GM23338 (cell line): ENCODE measurements at regions not wholly inside any gene's neighbourhood (a gene's known extent, or its start where the extent isn't known, plus 50 kb on each side); places are given as distances from the start of the nearest gene placed in this dataset.
A peak's percentile ranks its signal among the peaks of the same experiment; 100 is the strongest.

ENCODE experiments used
- ATAC-seq: fragments of 200-7000 bp; cut with Tn5 transposase; 3 replicates; pipeline ENCODE4 v1.9.1; 2020
- DNase-seq: peaks from one replicate; pipeline ENCODE4 v3.0.0-alpha.2; 2015; ENCODE audit warnings: low spot score
- H2AFZ ChIP-seq: fragments of 200-600 bp; sonication (generic); 2 replicates; pipeline ENCODE4 v1.8.0; 2016; ENCODE audit warnings: antibody characterized with exemption, mild to moderate bottlenecking, moderate library complexity
- H3F3A ChIP-seq: fragments of 200-600 bp; sonication (generic); replicated peaks from 2 replicates; pipeline ENCODE4 v1.8.0; 2017; ENCODE audit warnings: antibody characterized with exemption, mixed run types, low read depth
- H3K27ac ChIP-seq: fragments of 200-600 bp; sonication (generic); 2 replicates; pipeline ENCODE4 v1.6.1; 2016; ENCODE audit warnings: low read depth
- H3K27me3 ChIP-seq: fragments of 200-600 bp; sonication (generic); 2 replicates; pipeline ENCODE4 v1.8.0; 2016; ENCODE audit warnings: mild to moderate bottlenecking, mixed run types, moderate library complexity; ENCODE audit not compliant: insufficient read depth
- H3K36me3 ChIP-seq: fragments of 200-600 bp; sonication (generic); 2 replicates; pipeline ENCODE4 v1.8.0; 2016; ENCODE audit warnings: mild to moderate bottlenecking; ENCODE audit not compliant: insufficient read depth
- H3K4me1 ChIP-seq: fragments of 200-600 bp; sonication (generic); 2 replicates; pipeline ENCODE4 v1.8.0; 2016; ENCODE audit warnings: mild to moderate bottlenecking, moderate library complexity; ENCODE audit not compliant: insufficient read depth
- H3K4me2 ChIP-seq: fragments of 200-600 bp; sonication (generic); 2 replicates; pipeline ENCODE4 v1.7.1; 2017; ENCODE audit warnings: mixed run types
- H3K4me3 ChIP-seq: fragments of 200-600 bp; sonication (generic); 2 replicates; pipeline ENCODE4 v1.6.1; 2016; ENCODE audit warnings: mixed run types
- H3K79me2 ChIP-seq: fragments of 200-600 bp; sonication (generic); replicated peaks from 2 replicates; pipeline ENCODE4 v1.8.0; 2017; ENCODE audit warnings: mild to moderate bottlenecking; ENCODE audit not compliant: insufficient read depth
- H3K9me2 ChIP-seq: fragments of 200-600 bp; sonication (generic); 2 replicates; pipeline ENCODE4 v1.8.0; 2017; ENCODE audit not compliant: insufficient read depth
- H4K20me1 ChIP-seq: fragments of 200-600 bp; sonication (generic); replicated peaks from 2 replicates; pipeline ENCODE4 v1.8.0; 2017; ENCODE audit warnings: mild to moderate bottlenecking; ENCODE audit not compliant: insufficient read depth
- H3K27ac Mint-ChIP-seq: 2 replicates; pipeline ENCODE4 v1.8.0; 2020; ENCODE audit warnings: inconsistent platforms, mild to moderate bottlenecking, moderate library complexity, mixed read lengths
- H3K27me3 Mint-ChIP-seq: 3 replicates; pipeline ENCODE4 v1.8.0; 2022; ENCODE audit warnings: low read depth, mild to moderate bottlenecking, moderate library complexity, mixed read lengths, inconsistent platforms; ENCODE audit not compliant: insufficient read depth, poor library complexity
- H3K36me3 Mint-ChIP-seq: 3 replicates; pipeline ENCODE4 v1.8.0; 2021; ENCODE audit warnings: low read depth, mild to moderate bottlenecking, inconsistent platforms, moderate library complexity, mixed read lengths
- H3K4me1 Mint-ChIP-seq: 3 replicates; pipeline ENCODE4 v1.8.0; 2020; ENCODE audit warnings: mild to moderate bottlenecking, inconsistent platforms, mixed read lengths
- H3K4me3 Mint-ChIP-seq: 3 replicates; pipeline ENCODE4 v1.8.0; 2021; ENCODE audit warnings: moderate library complexity, mild to moderate bottlenecking, inconsistent platforms, mixed read lengths
- H3K9me3 Mint-ChIP-seq: 3 replicates; pipeline ENCODE4 v1.8.0; 2020; ENCODE audit warnings: moderate library complexity, mild to moderate bottlenecking, inconsistent platforms, mixed read lengths
- CREB1 ChIP-seq: fragments of 250-450 bp; sonication (Bioruptor Pico); IDR thresholded peaks from 2 replicates; pipeline ENCODE4 v1.5.0; 2020; ENCODE audit warnings: low read depth, mild to moderate bottlenecking, moderate library complexity
- EZH2phosphoT487 ChIP-seq: fragments of 200-600 bp; sonication (generic); IDR thresholded peaks from one replicate; pipeline ENCODE4 v1.8.1; 2018; ENCODE audit warnings: antibody characterized with exemption; ENCODE audit not compliant: unreplicated experiment
- NANOG ChIP-seq: IDR thresholded peaks from 2 replicates; pipeline ENCODE4 v1.6.1; 2016; ENCODE audit warnings: antibody characterized with exemption, borderline replicate concordance
- POLR2AphosphoS5 ChIP-seq: IDR thresholded peaks from 2 replicates; pipeline ENCODE4 v1.6.1; 2016; ENCODE audit warnings: antibody characterized with exemption, low read depth
- STAT1 ChIP-seq: IDR thresholded peaks from one replicate; pipeline ENCODE4 v1.6.1; 2016; ENCODE audit warnings: antibody characterized with exemption; ENCODE audit not compliant: unreplicated experiment
- ZNF331 ChIP-seq: fragments of 250-450 bp; sonication (Bioruptor Pico); IDR thresholded peaks from 2 replicates; pipeline ENCODE4 v1.5.0; 2020; ENCODE audit warnings: low read depth, mild to moderate bottlenecking, moderate library complexity
- TF ChIP-seq, protein P1 (sequence below): IDR thresholded peaks from one replicate; pipeline ENCODE4 v1.6.1; 2018; ENCODE audit warnings: antibody characterized with exemption; ENCODE audit not compliant: unreplicated experiment
- TF ChIP-seq, protein P2 (sequence below), 2 experiments: fragments of 200-600 bp in 1 of 2; sonication (generic) in 1 of 2; conservative IDR thresholded peaks; 2 replicates each; pipeline versions ENCODE4 v1.5.1 to v1.6.1; 2016 to 2017; ENCODE audit warnings: antibody characterized with exemption in 2 of 2, low read depth in 2 of 2, mild to moderate bottlenecking in 2 of 2, moderate library complexity in 1 of 2
- TF ChIP-seq, protein P3 (sequence below): IDR thresholded peaks from 2 replicates; pipeline ENCODE4 v1.6.1; 2016; ENCODE audit warnings: antibody characterized with exemption

DNA sequence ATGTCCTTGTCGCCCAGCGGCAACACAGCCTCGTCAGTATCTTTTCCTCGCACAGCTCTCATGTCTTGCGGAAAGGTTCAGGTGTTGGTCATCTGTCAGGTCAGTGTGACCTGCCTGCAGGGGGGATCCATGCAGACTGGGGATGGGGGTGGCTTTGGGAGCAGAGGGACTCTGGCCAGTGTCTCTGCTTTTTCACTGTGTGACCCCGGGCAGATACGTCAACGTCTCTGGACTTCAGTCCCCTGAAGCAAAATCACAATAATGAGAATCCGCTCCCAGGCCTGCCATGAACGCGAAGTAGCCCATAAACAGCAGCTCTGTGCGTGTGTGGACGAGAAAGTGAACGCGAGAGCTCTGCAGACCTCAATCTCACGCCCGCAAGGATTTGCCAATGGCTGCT lies 75.7 kb upstream of the FCN1 start:
- Mint-ChIP-seq H3K27ac (no peak overlapping the region), H3K4me3 (no peak overlapping the region), H3K4me1 (peaks cover 7% of the 10 kb centered on the region), H3K9me3 (peaks cover 34% of the 10 kb centered on the region), H3K27me3 (peaks cover 18% of the 10 kb centered on the region), H3K36me3 (peaks cover 16% of the 10 kb centered on the region)
- Histone ChIP-seq H4K20me1 (no peaks in the 10 kb centered on the region), H3K79me2 (no peaks in the 10 kb centered on the region), H3K27ac (no peak overlapping the region), H3K27me3 (no peaks in the 10 kb centered on the region), H3K9me2 (0 out of 2 replicates have a peak, but pooled peaks cover 3% of the 10 kb centered on the region), H3K4me2 (no peak overlapping the region), H3K4me3 (no peak overlapping the region), H3K4me1 (no peaks in the 10 kb centered on the region), H3F3A (no peaks in the 10 kb centered on the region), H3K36me3 (no peaks in the 10 kb centered on the region), H2AFZ (peak overlapping the region; percentile 7; the same call in 1 of the 2 replicates)
- no peak for TF ChIP-seq EZH2phosphoT487
- TF ChIP-seq STAT1 = no peak
- TF ChIP-seq, protein P1, sequence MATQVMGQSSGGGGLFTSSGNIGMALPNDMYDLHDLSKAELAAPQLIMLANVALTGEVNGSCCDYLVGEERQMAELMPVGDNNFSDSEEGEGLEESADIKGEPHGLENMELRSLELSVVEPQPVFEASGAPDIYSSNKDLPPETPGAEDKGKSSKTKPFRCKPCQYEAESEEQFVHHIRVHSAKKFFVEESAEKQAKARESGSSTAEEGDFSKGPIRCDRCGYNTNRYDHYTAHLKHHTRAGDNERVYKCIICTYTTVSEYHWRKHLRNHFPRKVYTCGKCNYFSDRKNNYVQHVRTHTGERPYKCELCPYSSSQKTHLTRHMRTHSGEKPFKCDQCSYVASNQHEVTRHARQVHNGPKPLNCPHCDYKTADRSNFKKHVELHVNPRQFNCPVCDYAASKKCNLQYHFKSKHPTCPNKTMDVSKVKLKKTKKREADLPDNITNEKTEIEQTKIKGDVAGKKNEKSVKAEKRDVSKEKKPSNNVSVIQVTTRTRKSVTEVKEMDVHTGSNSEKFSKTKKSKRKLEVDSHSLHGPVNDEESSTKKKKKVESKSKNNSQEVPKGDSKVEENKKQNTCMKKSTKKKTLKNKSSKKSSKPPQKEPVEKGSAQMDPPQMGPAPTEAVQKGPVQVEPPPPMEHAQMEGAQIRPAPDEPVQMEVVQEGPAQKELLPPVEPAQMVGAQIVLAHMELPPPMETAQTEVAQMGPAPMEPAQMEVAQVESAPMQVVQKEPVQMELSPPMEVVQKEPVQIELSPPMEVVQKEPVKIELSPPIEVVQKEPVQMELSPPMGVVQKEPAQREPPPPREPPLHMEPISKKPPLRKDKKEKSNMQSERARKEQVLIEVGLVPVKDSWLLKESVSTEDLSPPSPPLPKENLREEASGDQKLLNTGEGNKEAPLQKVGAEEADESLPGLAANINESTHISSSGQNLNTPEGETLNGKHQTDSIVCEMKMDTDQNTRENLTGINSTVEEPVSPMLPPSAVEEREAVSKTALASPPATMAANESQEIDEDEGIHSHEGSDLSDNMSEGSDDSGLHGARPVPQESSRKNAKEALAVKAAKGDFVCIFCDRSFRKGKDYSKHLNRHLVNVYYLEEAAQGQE = no peak
- TF ChIP-seq, protein P2, sequence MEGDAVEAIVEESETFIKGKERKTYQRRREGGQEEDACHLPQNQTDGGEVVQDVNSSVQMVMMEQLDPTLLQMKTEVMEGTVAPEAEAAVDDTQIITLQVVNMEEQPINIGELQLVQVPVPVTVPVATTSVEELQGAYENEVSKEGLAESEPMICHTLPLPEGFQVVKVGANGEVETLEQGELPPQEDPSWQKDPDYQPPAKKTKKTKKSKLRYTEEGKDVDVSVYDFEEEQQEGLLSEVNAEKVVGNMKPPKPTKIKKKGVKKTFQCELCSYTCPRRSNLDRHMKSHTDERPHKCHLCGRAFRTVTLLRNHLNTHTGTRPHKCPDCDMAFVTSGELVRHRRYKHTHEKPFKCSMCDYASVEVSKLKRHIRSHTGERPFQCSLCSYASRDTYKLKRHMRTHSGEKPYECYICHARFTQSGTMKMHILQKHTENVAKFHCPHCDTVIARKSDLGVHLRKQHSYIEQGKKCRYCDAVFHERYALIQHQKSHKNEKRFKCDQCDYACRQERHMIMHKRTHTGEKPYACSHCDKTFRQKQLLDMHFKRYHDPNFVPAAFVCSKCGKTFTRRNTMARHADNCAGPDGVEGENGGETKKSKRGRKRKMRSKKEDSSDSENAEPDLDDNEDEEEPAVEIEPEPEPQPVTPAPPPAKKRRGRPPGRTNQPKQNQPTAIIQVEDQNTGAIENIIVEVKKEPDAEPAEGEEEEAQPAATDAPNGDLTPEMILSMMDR (conservative IDR thresholded peaks at IDR 0.05; ENCODE audit: low read depth in 2 of 2) = no peak
- no peak for TF ChIP-seq CREB1 (CRISPR knock-in tag)
- TF ChIP-seq, protein P3, sequence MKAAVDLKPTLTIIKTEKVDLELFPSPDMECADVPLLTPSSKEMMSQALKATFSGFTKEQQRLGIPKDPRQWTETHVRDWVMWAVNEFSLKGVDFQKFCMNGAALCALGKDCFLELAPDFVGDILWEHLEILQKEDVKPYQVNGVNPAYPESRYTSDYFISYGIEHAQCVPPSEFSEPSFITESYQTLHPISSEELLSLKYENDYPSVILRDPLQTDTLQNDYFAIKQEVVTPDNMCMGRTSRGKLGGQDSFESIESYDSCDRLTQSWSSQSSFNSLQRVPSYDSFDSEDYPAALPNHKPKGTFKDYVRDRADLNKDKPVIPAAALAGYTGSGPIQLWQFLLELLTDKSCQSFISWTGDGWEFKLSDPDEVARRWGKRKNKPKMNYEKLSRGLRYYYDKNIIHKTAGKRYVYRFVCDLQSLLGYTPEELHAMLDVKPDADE = no peak
- no peak for TF ChIP-seq NANOG
- no peak for TF ChIP-seq POLR2AphosphoS5
- TF ChIP-seq ZNF331 = no peak
- no peak for DNase-seq
- ATAC-seq = no peak
